Nephron (organoid): ENCODE measurements at regions not wholly inside any gene's neighbourhood (a gene's known extent, or its start where the extent isn't known, plus 50 kb on each side); places are given as distances from the start of the nearest gene placed in this dataset.

Experiments
- H3K27ac Mint-ChIP-seq, 3 experiments: 2 replicates each; pipeline ENCODE4 v1.8.0; 2020; ENCODE audit warnings: mixed read lengths in 3 of 3, mild to moderate bottlenecking in 2 of 3, moderate library complexity in 1 of 3
- H3K27me3 Mint-ChIP-seq: 2 replicates; pipeline ENCODE4 v1.8.0; 2021; ENCODE audit warnings: low read depth, mild to moderate bottlenecking, moderate library complexity, mixed read lengths
- H3K36me3 Mint-ChIP-seq: 2 replicates; pipeline ENCODE4 v1.8.0; 2020; ENCODE audit warnings: low read depth, mixed read lengths
- H3K4me1 Mint-ChIP-seq: 2 replicates; pipeline ENCODE4 v1.8.0; 2020; ENCODE audit warnings: mixed read lengths
- H3K4me3 Mint-ChIP-seq, 3 experiments: 2 replicates each; pipeline ENCODE4 v1.8.0; 2020; ENCODE audit warnings: mild to moderate bottlenecking in 3 of 3, mixed read lengths in 3 of 3, moderate library complexity in 2 of 3
- H3K9me3 Mint-ChIP-seq: 2 replicates; pipeline ENCODE4 v1.8.0; 2020; ENCODE audit warnings: mixed read lengths
- CTCF ChIP-seq, 3 experiments: fragments of 200-600 bp; sonication (generic); IDR thresholded peaks; one replicate each; pipeline ENCODE4 v1.5.0; 2021; ENCODE audit warnings: antibody characterized with exemption in 3 of 3; ENCODE audit not compliant: unreplicated experiment in 3 of 3

- no peak for TF ChIP-seq CTCF (IDR thresholded peaks at IDR 0.05; ENCODE audit: unreplicated experiment in 3 of 3)
- H3K27me3 Mint-ChIP-seq: no peaks in the 10 kb centered on the region
- no peak overlapping the region for H3K27ac Mint-ChIP-seq
- no peaks in the 10 kb centered on the region for H3K9me3 Mint-ChIP-seq
- peaks cover 12% of the 10 kb centered on the region for H3K4me1 Mint-ChIP-seq
- no peak overlapping the region for H3K4me3 Mint-ChIP-seq
- no peaks in the 10 kb centered on the region for H3K36me3 Mint-ChIP-seq
These were observed 630.3 kb upstream of the PKDCC start for GRCh38 chr2:41417511-41417910.

GRCh38 chr2:41420219-41420618 is 627.6 kb upstream of the PKDCC start:
- Mint-ChIP-seq H3K36me3 (no peaks in the 10 kb centered on the region), H3K27ac (peak overlapping the region in 2 of 3 experiments; percentile 32 to 72), H3K9me3 (peaks cover 8% of the 10 kb centered on the region), H3K4me1 (peaks cover 12% of the 10 kb centered on the region), H3K4me3 (no peak overlapping the region), H3K27me3 (no peaks in the 10 kb centered on the region)
- no peak for TF ChIP-seq CTCF (IDR thresholded peaks at IDR 0.05; ENCODE audit: unreplicated experiment in 3 of 3)

DNA sequence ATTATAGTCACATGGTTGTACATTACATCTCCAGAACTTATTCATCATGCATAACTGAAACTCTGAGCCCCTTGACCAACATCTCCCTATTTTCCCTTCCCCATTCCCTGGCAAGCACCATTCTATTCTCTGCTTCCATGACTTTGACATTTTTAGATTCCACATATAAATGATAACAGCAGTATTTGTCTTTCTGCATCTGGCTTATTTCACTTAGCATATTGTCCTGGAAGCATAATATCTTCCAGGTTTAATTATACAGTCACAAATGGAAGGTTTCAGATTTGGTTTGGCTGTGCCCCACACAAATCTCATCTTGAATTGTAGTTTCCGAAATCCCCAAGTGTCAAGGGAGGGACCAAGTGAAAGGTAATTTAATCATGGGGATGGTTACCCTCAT is 626.9 kb upstream of the PKDCC start:
- Mint-ChIP-seq H3K4me1 (peaks cover 12% of the 10 kb centered on the region), H3K4me3 (no peak overlapping the region), H3K36me3 (no peaks in the 10 kb centered on the region), H3K27me3 (no peaks in the 10 kb centered on the region), H3K9me3 (peaks cover 9% of the 10 kb centered on the region), H3K27ac (peak overlapping the region in 2 of 3 experiments; percentile 21 to 72)
- TF ChIP-seq CTCF (IDR thresholded peaks at IDR 0.05; ENCODE audit: unreplicated experiment in 3 of 3): no peak

GRCh38 chr2:41431756-41432155 is 616.1 kb upstream of the PKDCC start:
- Mint-ChIP-seq H3K9me3 (peaks cover 19% of the 10 kb centered on the region), H3K4me3 (no peak overlapping the region), H3K27ac (peak overlapping the region in 2 of 3 experiments; percentile 74 to 85), H3K27me3 (peaks cover 5% of the 10 kb centered on the region), H3K36me3 (no peaks in the 10 kb centered on the region), H3K4me1 (peaks cover 13% of the 10 kb centered on the region)
- TF ChIP-seq CTCF (IDR thresholded peaks at IDR 0.05; ENCODE audit: unreplicated experiment in 3 of 3): no peak

DNA sequence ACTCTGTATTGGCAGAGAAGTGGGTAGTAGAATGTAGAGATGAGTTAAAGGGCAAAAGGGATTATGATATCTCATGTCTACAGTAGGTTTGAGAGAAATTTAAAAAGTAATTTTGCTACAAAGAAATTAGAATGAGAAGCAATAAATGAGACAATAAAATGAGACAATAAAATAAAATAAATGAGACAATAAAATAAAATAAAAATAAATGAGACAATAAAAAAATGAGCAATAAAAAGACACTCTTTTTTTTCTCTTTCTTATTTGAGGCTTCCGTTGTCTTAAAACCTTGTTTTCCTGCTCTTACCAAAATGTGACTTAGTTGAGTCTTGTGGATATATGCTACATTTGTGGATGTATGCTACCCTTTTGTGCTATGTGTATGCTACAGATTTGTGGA is 615.4 kb upstream of the PKDCC start:
- peaks cover 25% of the 10 kb centered on the region for H3K9me3 Mint-ChIP-seq
- H3K27ac Mint-ChIP-seq: peak overlapping the region in 2 of 3 experiments; percentile 26 to 85
- H3K4me1 Mint-ChIP-seq: peaks cover 13% of the 10 kb centered on the region
- no peak for TF ChIP-seq CTCF (IDR thresholded peaks at IDR 0.05; ENCODE audit: unreplicated experiment in 3 of 3)
- H3K27me3 Mint-ChIP-seq: peaks cover 4% of the 10 kb centered on the region
- H3K36me3 Mint-ChIP-seq: no peaks in the 10 kb centered on the region
- H3K4me3 Mint-ChIP-seq: no peak overlapping the region

DNA sequence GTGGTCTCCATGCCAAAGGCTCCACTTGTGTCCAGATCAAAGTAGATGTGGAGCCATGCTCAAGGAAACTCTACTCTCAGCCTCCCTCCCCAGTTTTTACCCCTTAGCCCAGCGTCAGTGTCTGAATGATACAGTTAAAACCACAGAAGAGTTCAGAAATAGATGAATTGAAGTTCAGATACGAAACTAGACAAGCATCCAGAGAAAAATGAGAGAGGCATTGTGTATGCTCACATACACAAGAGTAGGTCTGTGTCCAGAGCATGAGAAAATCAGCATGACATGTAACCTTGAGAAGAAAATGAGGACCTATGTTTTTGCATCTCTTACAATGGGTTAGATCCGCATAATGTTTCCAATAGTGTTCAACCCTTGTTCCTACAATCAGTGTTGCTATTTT is 612.8 kb upstream of the PKDCC start:
- no peaks in the 10 kb centered on the region for H3K36me3 Mint-ChIP-seq
- H3K4me3 Mint-ChIP-seq: no peak overlapping the region
- H3K9me3 Mint-ChIP-seq: peaks cover 35% of the 10 kb centered on the region
- TF ChIP-seq CTCF (IDR thresholded peaks at IDR 0.05; ENCODE audit: unreplicated experiment in 3 of 3): no peak
- peaks cover 13% of the 10 kb centered on the region for H3K4me1 Mint-ChIP-seq
- H3K27me3 Mint-ChIP-seq: no peaks in the 10 kb centered on the region
- H3K27ac Mint-ChIP-seq: no peak overlapping the region
